K562 (cell line): ENCODE measurements at regions not wholly inside any gene's neighbourhood (a gene's known extent, or its start where the extent isn't known, plus 50 kb on each side); places are given as distances from the start of the nearest gene placed in this dataset.

ENCODE experiments used
- ATAC-seq: fragments of 200-7000 bp; cut with Tn5 transposase; 3 replicates; pipeline ENCODE4 v1.9.1; 2020; ENCODE audit warnings: moderate library complexity
- BruUV-seq: library from RNA; stranded (reverse); fragments of 400-500 nt; replicated peaks from 2 replicates; lab custom pipeline; 2021; lab: Mats Ljungman, UMichigan
- CTCF ChIA-PET: fragments of 300-600 bp; formaldehyde crosslinking; extraction: SDS; loops from one replicate; lab custom pipeline; 2021; ENCODE audit warnings: low intra/inter-chr PET ratio; lab: Yijun Ruan, JAX
- POLR2A ChIA-PET: fragments of 300-600, 350-650 bp; sonication (Branson Sonifier 250); formaldehyde crosslinking; extraction: SDS; loops from one replicate; lab custom pipeline; 2021; ENCODE audit warnings: antibody characterized with exemption, inconsistent platforms; lab: Yijun Ruan, JAX
- DNase-seq, 4 experiments: peaks; one replicate each; pipeline versions ENCODE4 v3.0.0 to v3.0.0-alpha.2; 2011 to 2018; ENCODE audit warnings: low spot score in 3 of 4, mixed read lengths in 3 of 4; ENCODE audit errors: extremely low read depth in 1 of 4
- FAIRE-seq: peaks from 2 replicates; lab custom pipeline; 2011; peaks lifted over from hg19 to GRCh38; lab: Jason Lieb, UNC
- H2AFZ ChIP-seq: 2 replicates; pipeline ENCODE4 v1.6.0; 2011; ENCODE audit warnings: low read depth, low read length, control low read depth, inconsistent platforms
- H3K27ac ChIP-seq: fragments of 200-600 bp; 3 replicates; pipeline ENCODE4 v1.8.0; 2011; ENCODE audit warnings: low read depth, mild to moderate bottlenecking, control low read depth, inconsistent platforms, low read length, moderate library complexity, mixed read lengths; ENCODE audit errors: extremely low read depth
- H3K27me3 ChIP-seq, 2 experiments: fragments of 300-600 bp in 1 of 2; 2 replicates in 1 of 2; 3 replicates in 1 of 2; pipeline versions ENCODE4 v1.6.0 to v1.8.0; 2011; ENCODE audit warnings: inconsistent platforms in 2 of 2, low read length in 2 of 2, mild to moderate bottlenecking in 1 of 2, mixed read lengths in 1 of 2, moderate library complexity in 1 of 2; ENCODE audit not compliant: control insufficient read depth in 2 of 2, insufficient read depth in 2 of 2
- H3K36me3 ChIP-seq: fragments of 300-600 bp; 3 replicates; pipeline ENCODE4 v1.8.0; 2011; ENCODE audit warnings: mild to moderate bottlenecking, low read length, inconsistent platforms; ENCODE audit not compliant: control insufficient read depth, insufficient read depth
- H3K4me1 ChIP-seq, 2 experiments: fragments of 200-600 bp in 1 of 2; replicated peaks in 1 of 2; 2 replicates in 1 of 2; 3 replicates in 1 of 2; pipeline versions ENCODE4 v1.5.1 to v1.8.0; 2011; ENCODE audit warnings: inconsistent platforms in 2 of 2, low read length in 2 of 2, mild to moderate bottlenecking in 1 of 2, mixed read lengths in 1 of 2, moderate library complexity in 1 of 2; ENCODE audit not compliant: control insufficient read depth in 2 of 2, insufficient read depth in 2 of 2
- H3K4me2 ChIP-seq: 2 replicates; pipeline ENCODE4 v1.6.1; 2011; ENCODE audit warnings: low read length, control low read depth, inconsistent platforms, mixed read lengths; ENCODE audit not compliant: insufficient read depth
- H3K4me3 ChIP-seq: fragments of 200-600 bp; sonication (generic), shearing (Covaris generic); 2 replicates; pipeline ENCODE4 v1.5.1; 2016; ENCODE audit warnings: control low read depth, inconsistent platforms
- H3K79me2 ChIP-seq: fragments of 200-600 bp; 3 replicates; pipeline ENCODE4 v1.8.0; 2011; ENCODE audit warnings: low read length, inconsistent platforms; ENCODE audit not compliant: control insufficient read depth, insufficient read depth
- H3K9ac ChIP-seq, 2 experiments: 2 replicates each; pipeline versions ENCODE4 v1.6.0 to v1.6.1; 2011; ENCODE audit warnings: low read depth in 2 of 2, low read length in 2 of 2, control low read depth in 1 of 2, inconsistent platforms in 1 of 2, mild to moderate bottlenecking in 1 of 2, mixed read lengths in 1 of 2; ENCODE audit not compliant: insufficient read depth in 1 of 2
- H3K9me1 ChIP-seq: one replicate; pipeline ENCODE4 v1.6.0; 2011; ENCODE audit warnings: inconsistent platforms, mild to moderate bottlenecking, low read length, moderate library complexity; ENCODE audit not compliant: control insufficient read depth, insufficient read depth
- H3K9me3 ChIP-seq: replicated peaks from 2 replicates; pipeline ENCODE4 v1.5.1; 2011; ENCODE audit warnings: low read depth, low read length, inconsistent platforms; ENCODE audit not compliant: control insufficient read depth, insufficient read depth
- H4K20me1 ChIP-seq: replicated peaks from 2 replicates; pipeline ENCODE4 v1.6.1; 2011; ENCODE audit warnings: low read length, inconsistent platforms, mixed read lengths; ENCODE audit not compliant: control insufficient read depth, insufficient read depth
- GABPA ChIP-seq: fragments of 200-800 bp; sonication (Bioruptor generic); conservative IDR thresholded peaks from 2 replicates; pipeline ENCODE4 v1.6.1; 2016; ENCODE audit warnings: low read depth, missing genetic modification characterization, missing compliant biosample characterization
- GATAD2B ChIP-seq: fragments of 450-650 bp; IDR thresholded peaks from 2 replicates; pipeline ENCODE4 v1.6.1; 2017; ENCODE audit warnings: mild to moderate bottlenecking, borderline replicate concordance
- HINFP ChIP-seq: fragments of 450-650 bp; conservative IDR thresholded peaks from 2 replicates; pipeline ENCODE4 v1.6.1; 2016; ENCODE audit warnings: missing genetic modification characterization, low read depth, mild to moderate bottlenecking, control low read depth, missing compliant biosample characterization
- SRSF7 ChIP-seq: fragments of 200-400 bp; formaldehyde crosslinking; optimal IDR thresholded peaks from 2 replicates; pipeline ENCODE3; 2017; ENCODE audit warnings: mild to moderate bottlenecking, low read depth, low read length
- ZNF124 ChIP-seq: sonication (generic); formaldehyde crosslinking; IDR thresholded peaks from 2 replicates; pipeline ENCODE4 v1.8.1; 2022; ENCODE audit warnings: missing genetic modification reagents
- ZNF512 ChIP-seq: IDR thresholded peaks from 2 replicates; pipeline ENCODE4 v1.6.1; 2016; ENCODE audit warnings: missing genetic modification characterization, missing compliant biosample characterization
- WGBS: fragments of 100-300 bp; shearing (Covaris generic); methylation state at CpG from one replicate; pipeline ENCODE4 v1.1.6; 2016; ENCODE audit warnings: low coverage, mixed read lengths; ENCODE audit not compliant: insufficient coverage; ENCODE audit errors: missing lambda C conversion rate; 5-methylcytosine and 5-hydroxymethylcytosine counted together
- in situ Hi-C: fragments of 300-500 bp; cut with MboI; formaldehyde crosslinking; loops from 4 replicates; pipeline ENCODE4 v1.15.0; 2018; ENCODE audit warnings: inconsistent platforms, mixed read lengths
- intact Hi-C: fragments of 100-400 bp; cut with micrococcal nuclease; formaldehyde crosslinking; loops from 2 replicates; pipeline ENCODE4 v1.14.2; 2022

GRCh38 chr14:101030586-101030985, 127.1 kb upstream of the RTL1 start (continued):
- TF ChIP-seq HINFP, result no peak
- TF ChIP-seq SRSF7, result no peak
- TF ChIP-seq ZNF512, result no peak
- no peak for TF ChIP-seq GABPA (tag)

- CTCF ChIA-PET, result no interaction called here
- intact Hi-C loops, result no loop called here
- FAIRE-seq, result no peak
- POLR2A ChIA-PET, result no interaction called here
- Histone ChIP-seq H3K27me3 (peaks cover 0 to 49% of the 10 kb centered on the region in 2 experiments; a peak in 2 of 5 replicates), H2AFZ (no peak overlapping the region)
- ATAC-seq, result no peak
- no peak for TF ChIP-seq GATAD2B
- no peak for TF ChIP-seq ZNF124 (CRISPR knock-in tag)
- TF ChIP-seq, all 486 proteins: peak for 0
- Histone ChIP-seq H3K79me2 (no peaks in the 10 kb centered on the region), H4K20me1 (no peaks in the 10 kb centered on the region), H3K9ac (no peak overlapping the region), H3K4me3 (no peak overlapping the region), H3K9me1 (no peaks in the 10 kb centered on the region), H3K9me3 (no peaks in the 10 kb centered on the region), H3K27ac (no peak overlapping the region), H3K36me3 (no peaks in the 10 kb centered on the region), H3K4me2 (no peak overlapping the region), H3K4me1 (no peaks in the 10 kb centered on the region; a peak in 1 of 5 replicates)
- in situ Hi-C loops, result no loop called here
- no peak for DNase-seq
- BruUV-seq, result no TSS peak
- 10% methylated on average over 5 of the region's 14 CpGs for WGBS
Observed at GRCh38 chr14:101031186-101031585, 127.7 kb upstream of the RTL1 start.
